CD4-positive, alpha-beta T cell (primary cell): ENCODE measurements at regions not wholly inside any gene's neighbourhood (a gene's known extent, or its start where the extent isn't known, plus 50 kb on each side); places are given as distances from the start of the nearest gene placed in this dataset.

ENCODE experiments used
- ATAC-seq: fragments of 200-7000 bp; cut with Tn5 transposase; one replicate; pipeline ENCODE4 v1.10.0; 2022; ENCODE audit warnings: mild to moderate bottlenecking; ENCODE audit not compliant: poor library complexity
- CTCF ChIA-PET: fragments of 350-600 bp; sonication (Branson Sonifier 250); formaldehyde crosslinking; loops from one replicate; lab custom pipeline; 2021; ENCODE audit warnings: antibody characterized with exemption, inconsistent platforms; lab: Charles Lee
- POLR2A ChIA-PET: fragments of 350-600 bp; sonication (Branson Sonifier 250); formaldehyde crosslinking; loops from one replicate; lab custom pipeline; 2021; ENCODE audit warnings: antibody characterized with exemption, inconsistent platforms; lab: Charles Lee
- DNase-seq, 14 experiments: peaks; one replicate each; pipeline ENCODE4 v3.0.0-alpha.2; 2013 to 2020; ENCODE audit warnings: mixed read lengths in 2 of 14
- H3K27ac ChIP-seq, 2 donors: one replicate each; pipeline versions ENCODE4 v1.5.1 to v1.7.0; 2013; ENCODE audit warnings: low read length in 2 of 2, low read depth in 1 of 2, mild to moderate bottlenecking in 1 of 2
- H3K27me3 ChIP-seq, 2 experiments: 1 replicate in 1 of 2; 2 replicates in 1 of 2; pipeline versions ENCODE4 v1.6.1 to v1.7.0; 2013; ENCODE audit warnings: low read length in 2 of 2, control low read depth in 1 of 2, mild to moderate bottlenecking in 1 of 2, moderate library complexity in 1 of 2; ENCODE audit not compliant: insufficient read depth in 2 of 2, control insufficient read depth in 1 of 2
- H3K36me3 ChIP-seq: one replicate; pipeline ENCODE4 v1.6.1; 2013; ENCODE audit warnings: low read length, control low read depth; ENCODE audit not compliant: insufficient read depth
- H3K4me1 ChIP-seq: one replicate; pipeline ENCODE4 v1.6.1; 2013; ENCODE audit warnings: low read length, control low read depth; ENCODE audit not compliant: insufficient read depth
- H3K4me3 ChIP-seq: one replicate; pipeline ENCODE4 v1.5.1; 2013; ENCODE audit warnings: mild to moderate bottlenecking, low read length, moderate library complexity
- H3K9me3 ChIP-seq, 2 experiments: 1 replicate in 1 of 2; 2 replicates in 1 of 2; pipeline versions ENCODE4 v1.6.1 to v1.7.0; 2013; ENCODE audit warnings: low read length in 2 of 2, mild to moderate bottlenecking in 2 of 2, control low read depth in 1 of 2, moderate library complexity in 1 of 2; ENCODE audit not compliant: control insufficient read depth in 1 of 2, insufficient read depth in 1 of 2
- H3K27ac Mint-ChIP-seq: one replicate; pipeline ENCODE4 v1.8.0; 2020; ENCODE audit warnings: mixed read lengths
- H3K27me3 Mint-ChIP-seq: one replicate; pipeline ENCODE4 v1.8.0; 2021; ENCODE audit warnings: mixed read lengths
- H3K36me3 Mint-ChIP-seq: one replicate; pipeline ENCODE4 v1.8.0; 2021; ENCODE audit warnings: low read depth, mixed read lengths
- H3K4me1 Mint-ChIP-seq: one replicate; pipeline ENCODE4 v1.8.0; 2021; ENCODE audit warnings: low read depth, mixed read lengths
- H3K4me3 Mint-ChIP-seq: one replicate; pipeline ENCODE4 v1.8.0; 2020; ENCODE audit warnings: mild to moderate bottlenecking, mixed read lengths
- H3K9me3 Mint-ChIP-seq: one replicate; pipeline ENCODE4 v1.8.0; 2020; ENCODE audit warnings: mixed read lengths
- intact Hi-C, 2 experiments: fragments of 100-400 bp; cut with DNase I in 1 of 2; cut with micrococcal nuclease in 1 of 2; formaldehyde crosslinking; loops; one replicate each; pipeline versions ENCODE4 v1.15.1 to v1.9.0; 2023 to 2025; cut with DNase I, micrococcal nuclease
- TF ChIP-seq, protein P1 (sequence below): fragments of 200-600 bp; IDR thresholded peaks from one replicate; pipeline ENCODE4 v1.8.0; 2022; ENCODE audit warnings: antibody characterized with exemption, mild to moderate bottlenecking

DNA sequence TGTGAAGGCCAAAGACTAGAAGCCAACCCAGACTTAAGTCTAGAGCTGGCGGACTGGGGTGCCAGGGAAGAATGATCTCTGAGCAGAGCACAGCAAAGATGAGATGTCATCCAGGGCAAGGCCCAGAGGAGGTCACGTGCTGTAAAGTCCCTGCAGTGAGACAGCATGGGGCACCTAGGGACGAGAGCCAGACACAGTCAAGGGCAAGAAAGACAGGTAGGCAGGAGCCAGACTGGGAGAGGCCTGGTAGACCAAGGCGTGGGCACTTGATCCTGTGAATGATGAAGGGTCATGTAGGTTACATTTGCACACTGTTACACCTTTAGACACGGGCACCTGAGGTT is 379.7 kb upstream of the PROK2 start:
- Histone ChIP-seq H3K4me3 (no peak overlapping the region), H3K4me1 (no peaks in the 10 kb centered on the region), H3K36me3 (no peaks in the 10 kb centered on the region), H3K9me3 (no peaks in the 10 kb centered on the region), H3K27ac (no peak overlapping the region), H3K27me3 (no peaks in the 10 kb centered on the region)
- Mint-ChIP-seq H3K27me3 (no peaks in the 10 kb centered on the region), H3K4me3 (no peak overlapping the region), H3K27ac (no peak overlapping the region), H3K9me3 (no peaks in the 10 kb centered on the region), H3K36me3 (no peaks in the 10 kb centered on the region), H3K4me1 (no peaks in the 10 kb centered on the region)
- TF ChIP-seq, protein P1, sequence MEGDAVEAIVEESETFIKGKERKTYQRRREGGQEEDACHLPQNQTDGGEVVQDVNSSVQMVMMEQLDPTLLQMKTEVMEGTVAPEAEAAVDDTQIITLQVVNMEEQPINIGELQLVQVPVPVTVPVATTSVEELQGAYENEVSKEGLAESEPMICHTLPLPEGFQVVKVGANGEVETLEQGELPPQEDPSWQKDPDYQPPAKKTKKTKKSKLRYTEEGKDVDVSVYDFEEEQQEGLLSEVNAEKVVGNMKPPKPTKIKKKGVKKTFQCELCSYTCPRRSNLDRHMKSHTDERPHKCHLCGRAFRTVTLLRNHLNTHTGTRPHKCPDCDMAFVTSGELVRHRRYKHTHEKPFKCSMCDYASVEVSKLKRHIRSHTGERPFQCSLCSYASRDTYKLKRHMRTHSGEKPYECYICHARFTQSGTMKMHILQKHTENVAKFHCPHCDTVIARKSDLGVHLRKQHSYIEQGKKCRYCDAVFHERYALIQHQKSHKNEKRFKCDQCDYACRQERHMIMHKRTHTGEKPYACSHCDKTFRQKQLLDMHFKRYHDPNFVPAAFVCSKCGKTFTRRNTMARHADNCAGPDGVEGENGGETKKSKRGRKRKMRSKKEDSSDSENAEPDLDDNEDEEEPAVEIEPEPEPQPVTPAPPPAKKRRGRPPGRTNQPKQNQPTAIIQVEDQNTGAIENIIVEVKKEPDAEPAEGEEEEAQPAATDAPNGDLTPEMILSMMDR: no peak
- DNase-seq: no peak
- no peak for ATAC-seq
- ChIA-PET POLR2A (no interaction called here), CTCF (no interaction called here)
- intact Hi-C loops: no loop called here

DNA sequence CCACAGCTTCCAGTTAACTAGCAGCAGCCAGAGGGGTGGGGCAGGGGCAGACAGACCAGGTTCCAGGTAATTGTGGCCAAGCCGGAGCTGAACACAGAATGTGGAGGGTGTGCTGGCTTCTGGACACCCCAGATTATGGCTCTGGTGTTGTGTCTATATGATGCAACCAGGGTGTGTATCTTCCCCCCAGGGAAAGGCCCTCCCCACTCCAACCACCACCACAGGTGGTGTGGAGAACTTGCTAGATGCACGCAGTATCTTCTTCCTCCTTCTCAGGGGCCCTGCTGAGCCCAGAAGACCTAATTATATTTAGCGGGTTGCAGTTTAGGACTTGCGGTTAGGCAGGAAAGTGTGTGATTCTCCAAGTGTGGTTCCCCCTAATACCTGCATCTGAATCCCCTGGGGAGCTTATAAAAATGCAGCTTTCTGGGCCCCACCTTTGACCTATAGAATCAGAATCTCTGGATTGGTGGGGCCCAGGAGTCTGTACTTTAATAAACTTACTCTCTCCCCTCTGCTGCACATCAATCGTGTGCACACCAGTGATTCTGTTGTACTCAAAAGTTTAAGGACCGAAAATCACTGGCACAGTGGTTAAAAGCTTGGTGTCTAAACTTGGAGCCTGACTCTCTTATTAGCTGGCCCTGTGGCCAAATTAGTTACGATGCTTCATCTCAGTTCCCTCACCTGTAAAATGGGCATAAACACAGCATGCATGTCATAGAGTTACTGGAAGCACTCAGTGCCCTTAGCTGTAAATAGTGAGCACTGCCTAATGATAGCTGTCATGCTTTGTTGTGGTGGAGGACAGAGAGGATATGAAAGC is 379.1 kb upstream of the PROK2 start:
- Histone ChIP-seq H3K36me3 (no peaks in the 10 kb centered on the region), H3K27ac (no peak overlapping the region), H3K4me3 (no peak overlapping the region), H3K27me3 (no peaks in the 10 kb centered on the region), H3K9me3 (no peaks in the 10 kb centered on the region), H3K4me1 (no peaks in the 10 kb centered on the region)
- Mint-ChIP-seq H3K4me3 (no peak overlapping the region), H3K27ac (no peak overlapping the region), H3K4me1 (no peaks in the 10 kb centered on the region), H3K27me3 (no peaks in the 10 kb centered on the region), H3K36me3 (no peaks in the 10 kb centered on the region), H3K9me3 (no peaks in the 10 kb centered on the region)
- DNase-seq: peak in 3 of 14 experiments; percentile 16 to 24 (median 17)
- ChIA-PET CTCF (no interaction called here), POLR2A (no interaction called here)
- TF ChIP-seq, protein P1: no peak
- no peak for ATAC-seq
- intact Hi-C loops: no loop called here

DNA sequence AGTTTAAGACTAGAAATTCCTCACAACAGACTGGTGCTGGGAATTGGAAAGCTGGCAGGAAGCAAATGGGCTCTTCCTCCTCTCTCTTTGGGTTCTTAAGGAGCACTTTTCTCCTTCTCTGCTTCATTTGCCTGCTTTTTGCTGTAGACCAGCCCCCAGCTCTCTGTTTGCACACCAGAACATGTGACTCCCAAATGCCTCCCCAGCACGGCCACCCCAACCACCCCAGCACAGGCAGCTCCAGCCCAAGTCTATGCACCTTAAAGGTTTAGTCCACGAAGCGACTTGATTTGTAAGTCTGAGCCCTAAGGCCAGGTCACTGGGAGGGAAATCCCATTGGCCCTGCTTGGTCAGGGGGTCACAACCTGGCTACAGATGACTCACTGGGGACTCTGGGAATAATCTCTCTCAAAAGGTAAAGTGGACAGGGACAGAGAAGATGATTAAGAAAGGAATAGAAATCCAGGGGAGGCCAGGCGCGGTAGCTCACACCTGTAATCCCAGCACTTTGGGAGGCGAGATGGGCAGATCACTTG is 377.8 kb upstream of the PROK2 start:
- Histone ChIP-seq H3K4me3 (no peak overlapping the region), H3K4me1 (no peaks in the 10 kb centered on the region), H3K27ac (no peak overlapping the region), H3K27me3 (no peaks in the 10 kb centered on the region), H3K36me3 (no peaks in the 10 kb centered on the region), H3K9me3 (no peaks in the 10 kb centered on the region)
- Mint-ChIP-seq H3K4me1 (no peaks in the 10 kb centered on the region), H3K27me3 (no peaks in the 10 kb centered on the region), H3K27ac (no peak overlapping the region), H3K4me3 (no peak overlapping the region), H3K36me3 (no peaks in the 10 kb centered on the region), H3K9me3 (no peaks in the 10 kb centered on the region)
- ATAC-seq: no peak
- POLR2A ChIA-PET: no interaction called here
- intact Hi-C loops: no loop called here
- no peak for DNase-seq
- TF ChIP-seq, protein P1: no peak
- CTCF ChIA-PET: no interaction called here
